Stimulated activated CD4-positive, alpha-beta T cell treated with anti-CD3 and anti-CD28 coated beads, Interleukin-4, amount 100 ng/mL, for 48 hours (primary cell): ENCODE measurements at regions not wholly inside any gene's neighbourhood (a gene's known extent, or its start where the extent isn't known, plus 50 kb on each side); places are given as distances from the start of the nearest gene placed in this dataset.

Experiments
- DNase-seq, 2 donors: peaks; one replicate each; pipeline ENCODE4 v3.0.0-alpha.2; 2020; ENCODE audit warnings: low read depth in 2 of 2

GRCh38 chr2:65739927-65740326 is 307.5 kb upstream of the SPRED2 start:
- no peak for DNase-seq

GRCh38 chr2:65737452-65738011 is 305.1 kb upstream of the SPRED2 start:
- no peak for DNase-seq

- DNase-seq: no peak
These were observed 299.1 kb upstream of the SPRED2 start for GRCh38 chr2:65731476-65731875.

- no peak for DNase-seq
These were observed 297.8 kb upstream of the SPRED2 start for GRCh38 chr2:65730186-65730585.

GRCh38 chr2:65729246-65729645 is 296.8 kb upstream of the SPRED2 start:
- no peak for DNase-seq

GRCh38 chr2:65728477-65729180 is 296.2 kb upstream of the SPRED2 start:
- no peak for DNase-seq

GRCh38 chr2:65727816-65728215 is 295.4 kb upstream of the SPRED2 start:
- DNase-seq: no peak

- no peak for DNase-seq
These were observed 295.0 kb upstream of the SPRED2 start for GRCh38 chr2:65727381-65727780.

GRCh38 chr2:65724752-65725151 is 292.4 kb upstream of the SPRED2 start:
- no peak for DNase-seq

- DNase-seq: no peak
These were observed 291.9 kb upstream of the SPRED2 start for GRCh38 chr2:65724336-65724735.

GRCh38 chr2:65722028-65722778 is 289.8 kb upstream of the SPRED2 start:
- DNase-seq: no peak

GRCh38 chr2:65716698-65717097 is 284.3 kb upstream of the SPRED2 start:
- no peak for DNase-seq

- no peak for DNase-seq
These were observed 282.9 kb upstream of the SPRED2 start for GRCh38 chr2:65715323-65715722.

- no peak for DNase-seq
These were observed 282.5 kb upstream of the SPRED2 start for GRCh38 chr2:65714866-65715265.

- DNase-seq: no peak
These were observed 279.5 kb upstream of the SPRED2 start for GRCh38 chr2:65711863-65712262.

GRCh38 chr2:65710779-65711295 is 278.4 kb upstream of the SPRED2 start:
- DNase-seq: no peak

- DNase-seq: no peak
These were observed 278.0 kb upstream of the SPRED2 start for GRCh38 chr2:65710356-65710755.

- DNase-seq: no peak
These were observed 275.7 kb upstream of the SPRED2 start for GRCh38 chr2:65708086-65708485.

- no peak for DNase-seq
These were observed 274.0 kb upstream of the SPRED2 start for GRCh38 chr2:65706411-65706810.

GRCh38 chr2:65701191-65701590 is 268.8 kb upstream of the SPRED2 start:
- no peak for DNase-seq

- no peak for DNase-seq
These were observed 268.3 kb upstream of the SPRED2 start for GRCh38 chr2:65700720-65701119.

GRCh38 chr2:65700004-65700651 is 267.7 kb upstream of the SPRED2 start:
- no peak for DNase-seq
